NOMO-1 treated with dmso at 0.1 percent for 144 hours (cell line): ENCODE measurements at regions not wholly inside any gene's neighbourhood (a gene's known extent, or its start where the extent isn't known, plus 50 kb on each side); places are given as distances from the start of the nearest gene placed in this dataset.
"Not testable (repeated sequence)": the region's sequence is repeated elsewhere in the genome, so short reads cannot be mapped to it uniquely, and the experiment has no call there.

ENCODE experiments used
- DNase-seq: peaks from one replicate; lab custom pipeline; 2025; ENCODE audit not compliant: unreplicated experiment; lab: John Stamatoyannopoulos, UW

GRCh38 chr4:13981499-13981898, 354.0 kb upstream of the BOD1L1 start:
- no peak for DNase-seq

- no peak for DNase-seq
Observed at GRCh38 chr4:13982010-13982409, 354.5 kb upstream of the BOD1L1 start.

GRCh38 chr4:13983189-13983790, 355.8 kb upstream of the BOD1L1 start:
- no peak for DNase-seq

- no peak for DNase-seq
Observed at GRCh38 chr4:13984991-13985800, 357.7 kb upstream of the BOD1L1 start.

GRCh38 chr4:13985837-13986236, 358.3 kb upstream of the BOD1L1 start:
- no peak for DNase-seq

GRCh38 chr4:13986548-13986947, 359.0 kb upstream of the BOD1L1 start:
- DNase-seq = no peak

GRCh38 chr4:13988353-13989305, 361.1 kb upstream of the BOD1L1 start:
- no peak for DNase-seq

- DNase-seq = no peak
Observed at GRCh38 chr4:13989501-13989900, 362.0 kb upstream of the BOD1L1 start.

- no peak for DNase-seq
Observed at GRCh38 chr4:13990596-13991589, 363.4 kb upstream of the BOD1L1 start.

GRCh38 chr4:13992041-13992440, 364.5 kb upstream of the BOD1L1 start:
- DNase-seq = no peak

- no peak for DNase-seq
Observed at GRCh38 chr4:13992975-13993520, 365.5 kb upstream of the BOD1L1 start.

- DNase-seq = no peak
Observed at GRCh38 chr4:13994016-13994415, 366.5 kb upstream of the BOD1L1 start.

- DNase-seq = no peak
Observed at GRCh38 chr4:13998850-13999445, 371.4 kb upstream of the BOD1L1 start.

GRCh38 chr4:14000091-14000814, 372.7 kb upstream of the BOD1L1 start:
- no peak for DNase-seq

- DNase-seq = not testable (repeated sequence)
Observed at GRCh38 chr4:14002331-14002730, 374.8 kb upstream of the BOD1L1 start.

GRCh38 chr4:14008494-14008893, 381.0 kb upstream of the BOD1L1 start:
- peak; percentile 80 for DNase-seq

- DNase-seq = no peak
Observed at GRCh38 chr4:14018191-14018853, 390.8 kb upstream of the BOD1L1 start.

- DNase-seq = no peak
Observed at GRCh38 chr4:14022456-14022855, 394.9 kb upstream of the BOD1L1 start.
